Stimulated activated CD8-positive, alpha-beta memory T cell treated with anti-CD3 and anti-CD28 coated beads, Interleukin-7, amount 100 ng/mL, for 1 hour (primary cell): ENCODE measurements at regions not wholly inside any gene's neighbourhood (a gene's known extent, or its start where the extent isn't known, plus 50 kb on each side); places are given as distances from the start of the nearest gene placed in this dataset.

Source experiments
- DNase-seq, 2 donors: peaks; one replicate each; pipeline ENCODE4 v3.0.0-alpha.2; 2020; ENCODE audit warnings: low read depth in 2 of 2

DNA sequence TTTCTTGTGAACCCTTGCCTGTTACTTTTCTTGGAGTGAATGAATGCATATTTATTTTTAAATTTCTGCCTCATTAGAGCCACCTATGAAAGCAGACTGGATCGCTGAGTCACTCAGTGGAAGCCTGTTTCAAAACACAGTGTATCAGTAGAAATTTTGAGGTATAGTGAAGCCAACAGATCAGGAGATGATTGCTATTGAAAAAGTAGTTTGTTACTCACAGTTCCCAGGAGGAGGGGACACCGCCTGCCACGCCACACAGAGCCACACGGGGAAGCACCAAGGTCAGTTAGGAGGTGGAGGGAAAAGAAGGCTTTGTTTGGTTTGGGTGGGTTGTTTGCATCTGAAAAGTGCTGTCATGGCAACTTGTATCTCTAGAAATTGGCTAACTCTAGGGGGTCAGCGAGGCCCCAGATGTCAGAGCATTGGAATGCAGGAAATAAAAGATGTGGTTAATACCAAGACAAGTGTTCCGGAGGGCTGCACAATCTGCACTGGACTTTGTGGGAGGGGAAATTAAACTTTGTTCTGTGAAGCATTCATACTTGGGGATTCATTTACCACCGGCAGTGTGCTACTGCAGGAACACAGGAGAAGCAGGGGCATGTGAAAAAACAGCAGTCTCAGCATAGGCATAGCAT lies 106.4 kb upstream of the SDK1 start:
- no peak for DNase-seq

GRCh38 chr7:3195160-3195559 lies 105.9 kb upstream of the SDK1 start:
- no peak for DNase-seq

DNA sequence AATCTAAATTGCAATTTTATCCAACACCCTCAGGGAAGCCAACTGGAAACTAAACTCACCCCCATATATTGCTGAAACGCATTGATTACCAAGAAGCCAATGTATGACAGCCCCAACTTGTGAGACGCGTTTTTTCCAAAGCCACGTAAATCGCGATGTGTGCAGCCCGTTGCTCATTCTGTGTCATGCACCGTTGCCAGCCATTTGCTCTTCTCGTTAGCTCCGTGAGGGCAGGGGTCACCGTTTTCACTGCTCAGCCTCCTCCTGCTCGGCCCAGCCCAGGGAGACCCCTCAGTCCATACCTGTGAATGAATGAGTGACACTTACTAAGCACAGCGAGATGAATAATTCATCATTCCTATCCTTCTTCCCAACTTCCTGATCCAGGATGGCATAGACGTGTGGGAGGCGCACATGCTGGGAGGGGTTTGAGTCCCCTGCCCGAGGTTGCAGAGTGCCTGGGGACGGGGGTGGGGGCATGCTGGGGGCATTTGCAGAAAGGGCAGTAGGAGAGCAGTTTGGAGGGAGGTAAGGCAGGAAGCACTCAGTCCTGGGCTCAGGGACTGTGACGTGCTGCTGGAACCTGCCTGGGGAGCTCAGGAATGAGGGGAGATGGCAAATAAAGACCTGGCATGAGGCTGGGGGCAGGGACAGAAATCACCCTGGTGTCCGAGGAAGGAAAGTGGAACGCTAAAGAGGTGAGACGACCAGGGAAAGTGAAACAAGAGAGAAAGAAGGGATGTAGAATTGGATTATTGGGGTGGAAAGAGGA lies 104.2 kb upstream of the SDK1 start:
- DNase-seq: no peak

DNA sequence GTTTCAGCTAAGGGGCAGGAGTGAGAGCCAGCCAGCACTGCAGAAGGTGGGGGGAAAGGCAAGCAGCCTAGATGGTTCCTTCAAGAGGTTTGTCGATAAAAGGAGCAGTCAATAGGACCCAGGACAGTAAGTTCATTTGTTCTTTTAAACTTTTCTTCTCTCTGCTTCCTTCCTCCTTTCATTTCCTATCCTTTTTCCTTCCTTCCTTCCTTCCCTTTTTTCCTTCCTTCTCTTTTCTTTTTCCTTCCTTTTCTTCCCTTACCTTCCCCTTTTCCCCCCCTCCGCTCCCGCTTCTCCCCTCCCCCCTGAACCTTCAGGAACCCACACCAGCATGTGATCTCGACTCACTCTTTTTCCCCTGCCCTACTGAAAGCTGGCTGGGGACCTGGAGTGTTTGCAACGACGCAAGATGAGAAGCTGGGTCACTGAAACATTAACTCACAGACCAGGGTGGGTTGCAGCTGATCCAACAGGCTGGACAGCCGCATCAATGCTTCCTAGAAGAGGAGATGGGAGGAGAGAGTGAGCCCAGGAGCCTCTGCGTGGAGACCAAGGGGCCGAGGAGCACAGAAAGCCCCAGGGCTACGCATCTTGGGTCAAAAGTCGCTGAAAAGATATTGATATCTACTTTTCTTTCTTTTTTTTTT lies 103.4 kb upstream of the SDK1 start:
- no peak for DNase-seq

- DNase-seq: no peak
Measured at GRCh38 chr7:3198316-3198715, 102.7 kb upstream of the SDK1 start.

- no peak for DNase-seq
Measured at GRCh38 chr7:3200504-3200903, 100.5 kb upstream of the SDK1 start.

- DNase-seq: no peak
Measured at GRCh38 chr7:3201306-3201705, 99.7 kb upstream of the SDK1 start.

DNA sequence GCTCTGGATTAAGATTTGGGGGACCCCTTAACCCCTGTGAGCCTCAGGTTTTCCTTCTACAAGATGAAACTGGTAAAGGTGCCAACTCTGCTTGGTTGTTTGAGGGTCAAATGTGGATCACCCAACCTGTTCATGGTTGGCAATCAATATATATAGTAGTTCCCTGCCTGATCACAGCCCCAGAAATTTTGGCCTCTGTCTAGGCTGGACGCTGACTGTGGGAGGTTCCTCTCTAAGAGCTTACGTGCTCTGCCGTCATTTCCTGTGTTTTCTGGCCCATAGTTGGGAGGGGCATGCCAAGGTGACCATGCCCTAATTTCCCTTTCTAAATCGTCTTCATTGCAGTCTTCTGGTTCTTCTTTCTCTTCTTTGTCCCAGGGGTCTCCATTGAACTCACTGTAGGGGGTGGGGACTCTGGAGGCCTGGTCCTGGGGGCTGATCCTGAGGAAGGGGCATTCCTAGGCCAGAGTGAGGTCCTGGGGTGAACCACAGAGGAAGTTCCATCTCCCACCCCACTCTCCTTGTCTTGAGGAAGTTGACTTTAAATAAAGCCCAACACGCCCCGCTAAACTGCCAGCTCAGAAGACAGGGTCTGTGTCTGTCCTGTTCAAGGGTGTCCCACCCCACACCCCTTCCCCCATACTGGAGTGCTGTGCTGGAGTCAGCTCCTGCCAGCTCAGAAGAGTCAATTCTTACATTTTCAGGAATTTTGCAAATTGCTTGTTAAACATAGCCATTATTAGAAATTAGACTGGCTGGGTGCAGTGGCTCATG lies 98.9 kb upstream of the SDK1 start:
- DNase-seq: no peak

DNA sequence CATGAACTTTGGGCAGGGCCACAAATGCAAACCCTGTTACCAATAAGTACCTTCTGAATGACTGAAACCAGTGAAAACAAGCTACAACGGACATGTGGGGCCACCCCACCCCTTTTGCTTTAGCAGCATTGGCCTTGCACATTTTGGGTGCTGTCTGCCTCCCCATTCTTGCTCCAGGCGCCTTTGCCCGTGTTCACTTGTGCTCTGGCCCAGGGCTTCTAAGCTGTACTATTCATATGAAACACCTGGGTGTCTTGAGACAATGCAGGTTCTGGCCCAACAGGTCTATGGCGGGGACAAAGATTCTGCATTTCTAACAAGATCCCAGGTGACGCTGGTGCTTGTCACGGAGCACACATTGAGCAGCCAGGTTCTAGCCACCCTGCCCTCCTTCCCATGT lies 96.5 kb upstream of the SDK1 start:
- DNase-seq: no peak

DNA sequence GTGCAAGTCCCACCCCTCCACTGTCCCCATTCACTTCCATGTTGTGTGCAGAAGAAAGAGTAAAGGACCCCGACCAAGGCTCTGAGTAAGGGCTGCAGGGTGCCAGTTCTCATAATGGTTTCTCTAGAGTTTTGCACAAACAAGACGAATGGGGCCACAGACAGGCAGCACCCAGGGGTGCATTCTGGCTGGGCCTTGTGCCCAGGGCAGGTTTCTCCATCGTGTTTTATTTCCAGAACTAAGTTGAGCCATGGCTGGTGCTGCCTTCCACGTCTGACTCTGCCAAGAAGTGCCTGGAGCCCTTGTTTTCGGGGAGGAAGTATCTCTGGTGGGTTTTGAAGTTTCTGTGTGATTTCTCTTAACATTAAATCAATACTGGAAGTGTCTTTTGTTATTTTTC lies 95.0 kb upstream of the SDK1 start:
- DNase-seq: no peak

DNA sequence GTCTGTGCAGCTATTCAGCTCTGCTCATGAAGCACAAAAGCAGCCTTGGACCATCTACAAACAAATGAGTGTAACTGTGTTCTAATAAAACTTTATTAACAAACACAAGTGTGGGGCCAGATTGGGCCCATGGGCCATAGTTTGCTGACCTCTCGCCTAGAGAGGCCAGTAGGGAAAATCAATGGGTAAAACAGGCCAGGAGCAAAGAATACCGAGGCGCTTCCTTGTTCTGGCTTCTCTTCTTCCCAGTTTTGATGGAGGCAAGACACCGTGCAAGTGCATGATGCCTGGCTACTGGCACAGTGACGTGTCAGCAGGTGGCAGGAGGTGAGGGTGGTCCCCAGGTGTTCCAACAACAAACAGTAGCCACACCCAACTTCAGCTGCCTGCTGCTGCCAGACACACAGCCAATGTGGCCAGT lies 94.3 kb upstream of the SDK1 start:
- no peak for DNase-seq

- DNase-seq: no peak
Measured at GRCh38 chr7:3207387-3207902, 93.6 kb upstream of the SDK1 start.

DNA sequence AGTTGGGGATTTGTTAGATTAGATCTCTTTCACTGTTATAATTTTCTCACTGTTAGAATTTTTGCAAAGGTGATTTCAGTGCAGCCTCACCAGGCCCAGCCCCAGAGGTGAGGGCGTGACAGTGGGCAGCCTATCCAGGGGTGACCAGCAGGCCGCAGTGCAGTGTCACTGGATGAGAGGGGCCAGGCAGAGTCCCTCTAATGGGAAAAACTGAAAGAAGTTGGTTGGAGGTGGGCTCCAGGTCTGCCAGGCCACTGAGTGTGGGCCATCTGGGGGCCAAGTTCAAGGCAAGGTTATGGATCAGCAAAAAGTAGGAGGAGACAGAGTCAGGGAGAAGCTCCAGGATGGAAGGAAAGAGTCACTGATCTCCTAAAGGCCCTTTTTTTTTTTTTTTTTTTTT lies 90.5 kb upstream of the SDK1 start:
- no peak for DNase-seq

- DNase-seq: no peak
Measured at GRCh38 chr7:3214090-3214413, 87.0 kb upstream of the SDK1 start.

GRCh38 chr7:3215624-3216585 lies 85.1 kb upstream of the SDK1 start:
- no peak for DNase-seq

DNA sequence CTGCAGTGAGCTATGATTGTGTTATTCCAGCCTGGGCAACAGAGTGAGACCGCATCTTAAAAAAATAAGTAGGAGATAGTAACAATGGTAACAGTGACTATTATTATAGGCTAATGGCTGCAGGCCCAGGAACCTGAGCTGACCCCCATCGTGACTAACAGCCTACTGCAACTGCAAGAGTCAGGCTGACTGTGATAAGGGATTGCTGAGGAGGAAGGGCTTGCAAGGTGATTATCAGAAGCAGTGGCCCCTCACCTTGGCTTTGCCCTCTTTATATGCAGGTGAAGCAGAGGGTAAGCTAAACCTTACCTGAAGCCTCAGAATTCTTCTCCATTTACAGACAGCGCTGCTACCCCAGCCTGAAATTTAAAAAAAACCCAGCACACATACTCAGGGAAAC lies 83.9 kb upstream of the SDK1 start:
- DNase-seq: no peak

GRCh38 chr7:3218411-3219225 lies 82.4 kb upstream of the SDK1 start:
- DNase-seq: no peak

- no peak for DNase-seq
Measured at GRCh38 chr7:3229904-3230470, 71.1 kb upstream of the SDK1 start.

- DNase-seq: no peak
Measured at GRCh38 chr7:3230908-3231307, 70.1 kb upstream of the SDK1 start.

DNA sequence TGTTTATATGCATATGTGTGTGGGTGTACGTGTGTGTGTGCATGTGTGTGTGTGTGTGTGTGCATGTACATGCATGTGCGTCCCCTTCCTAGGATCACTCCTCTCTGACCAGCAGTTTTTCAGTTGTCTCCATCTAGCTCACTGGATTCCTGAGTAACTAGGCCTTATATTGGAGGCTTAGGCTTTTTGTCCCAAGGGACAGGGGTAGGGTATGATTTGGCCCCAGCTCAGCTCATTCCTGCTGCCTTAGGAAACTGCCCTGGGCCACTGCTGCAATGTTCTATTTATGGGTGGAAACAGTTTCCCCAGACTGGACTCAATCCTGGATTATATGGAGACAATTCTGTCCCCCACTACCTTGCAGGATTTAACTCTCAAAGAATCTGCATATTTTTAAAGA lies 68.8 kb upstream of the SDK1 start:
- no peak for DNase-seq
